Sigmoid colon (tissue), 6 donors: ENCODE measurements at regions not wholly inside any gene's neighbourhood (a gene's known extent, or its start where the extent isn't known, plus 50 kb on each side); places are given as distances from the start of the nearest gene placed in this dataset.
"Not testable (repeated sequence)": the region's sequence is repeated elsewhere in the genome, so short reads cannot be mapped to it uniquely, and the experiment has no call there.

Experiments used
- DNase-seq: peaks from one replicate; pipeline ENCODE4 v3.0.0-alpha.2; 2019
- H3K27ac ChIP-seq, 4 donors: fragments of 200-600 bp; sonication (generic); one replicate each; pipeline ENCODE4 v1.5.1; 2016 to 2019; ENCODE audit warnings: mild to moderate bottlenecking in 1 of 4
- H3K27me3 ChIP-seq, 3 donors: fragments of 200-600 bp; sonication (generic); one replicate each; pipeline ENCODE4 v1.5.1; 2019; ENCODE audit warnings: mild to moderate bottlenecking in 1 of 3
- H3K36me3 ChIP-seq, 4 donors: fragments of 200-600 bp; sonication (generic); one replicate each; pipeline ENCODE4 v1.5.1; 2016 to 2019
- H3K4me1 ChIP-seq, 4 donors: fragments of 200-600 bp; sonication (generic); one replicate each; pipeline ENCODE4 v1.5.1; 2017 to 2019
- H3K4me3 ChIP-seq, 4 donors: fragments of 200-600 bp; sonication (generic); one replicate each; pipeline ENCODE4 v1.5.1; 2017 to 2019; ENCODE audit warnings: mild to moderate bottlenecking in 2 of 4, moderate library complexity in 1 of 4
- H3K9me3 ChIP-seq, 4 donors: fragments of 200-600 bp in 3 of 4; sonication (generic) in 3 of 4; one replicate each; pipeline versions ENCODE4 v1.5.1 to v1.6.1; 2013 to 2019
- CTCF ChIP-seq, 4 experiments: fragments of 450-650 bp in 3 of 4; fragments of 200-600 bp in 1 of 4; IDR thresholded peaks; one replicate each; pipeline ENCODE4 v1.5.1; 2016 to 2019; ENCODE audit warnings: antibody characterized with exemption in 4 of 4, mild to moderate bottlenecking in 3 of 4, moderate library complexity in 2 of 4
- EP300 ChIP-seq, 4 donors: sonication (generic); formaldehyde crosslinking; IDR thresholded peaks; one replicate each; pipeline ENCODE4 v1.6.1; 2017; ENCODE audit warnings: antibody characterized with exemption in 4 of 4
- POLR2A ChIP-seq, 2 donors: fragments of 450-650 bp; IDR thresholded peaks; one replicate each; pipeline ENCODE4 v1.6.1; 2016; ENCODE audit warnings: antibody characterized with exemption in 2 of 2, mild to moderate bottlenecking in 2 of 2, moderate library complexity in 2 of 2
- POLR2AphosphoS5 ChIP-seq, 4 donors: sonication (generic); formaldehyde crosslinking; IDR thresholded peaks; one replicate each; pipeline ENCODE4 v1.6.1; 2017; ENCODE audit warnings: antibody characterized with exemption in 4 of 4
- WGBS, 2 donors: extraction: QIAGEN DNeasy Blood & Tissue Kit; methylation state at CpG; one replicate each; pipeline ENCODE4 v1.1.7; 2013; 5-methylcytosine and 5-hydroxymethylcytosine counted together
- intact Hi-C: fragments of 100-400 bp; cut with DNase I; formaldehyde crosslinking; loops from one replicate; pipeline ENCODE4 v1.15.1; 2023
- donor health status: healthy with polysubstance abuse.
- donor health status: healthy.

- TF ChIP-seq POLR2A (IDR thresholded peaks at IDR 0.05) (no peak), POLR2AphosphoS5 (IDR thresholded peaks at IDR 0.05) (no peak), EP300 (IDR thresholded peaks at IDR 0.05) (no peak), CTCF (IDR thresholded peaks at IDR 0.05) (no peak)
- 15 to 19% methylated on average over 62 of the region's 62 CpGs for WGBS, 2 donors
- Histone ChIP-seq H3K36me3 (no peaks in the 10 kb centered on the region), H3K27me3 (peaks cover 11 to 41% (median 15%) of the 10 kb centered on the region in 3 donors), H3K9me3 (no peaks in the 10 kb centered on the region), H3K4me3 (peak overlapping the region in 3 of 4 donors; percentile 17 to 38 (median 27)), H3K27ac (no peak overlapping the region), H3K4me1 (peaks cover 0 to 8% (median 6%) of the 10 kb centered on the region in 4 donors)
- no peak for DNase-seq
- intact Hi-C loops: no loop called here
Observed at GRCh38 chr2:91839904-91840868, 3031.0 kb upstream of the TEKT4 start.

- H3K36me3 ChIP-seq, H3K9me3 ChIP-seq, H3K4me3 ChIP-seq, intact Hi-C loops, H3K4me1 ChIP-seq, H3K27ac ChIP-seq: not testable (repeated sequence)
- WGBS, 2 donors: 92% methylated on average over 12 of the region's 12 CpGs
- H3K27me3 ChIP-seq: peaks cover 11 to 41% (median 15%) of the 10 kb centered on the region in 3 donors
- DNase-seq: peak; percentile 50
Observed at GRCh38 chr2:91842264-91842663, 3029.0 kb upstream of the TEKT4 start.

- peak; percentile 55 for DNase-seq
- H3K36me3 ChIP-seq, H3K27ac ChIP-seq, H3K9me3 ChIP-seq, H3K4me1 ChIP-seq, H3K4me3 ChIP-seq, intact Hi-C loops: not testable (repeated sequence)
- WGBS, 2 donors: 92 to 94% methylated on average over 14 of the region's 14 CpGs
- H3K27me3 ChIP-seq: peaks cover 11 to 41% (median 15%) of the 10 kb centered on the region in 3 donors
Observed at GRCh38 chr2:91842913-91843312, 3028.3 kb upstream of the TEKT4 start.

DNA sequence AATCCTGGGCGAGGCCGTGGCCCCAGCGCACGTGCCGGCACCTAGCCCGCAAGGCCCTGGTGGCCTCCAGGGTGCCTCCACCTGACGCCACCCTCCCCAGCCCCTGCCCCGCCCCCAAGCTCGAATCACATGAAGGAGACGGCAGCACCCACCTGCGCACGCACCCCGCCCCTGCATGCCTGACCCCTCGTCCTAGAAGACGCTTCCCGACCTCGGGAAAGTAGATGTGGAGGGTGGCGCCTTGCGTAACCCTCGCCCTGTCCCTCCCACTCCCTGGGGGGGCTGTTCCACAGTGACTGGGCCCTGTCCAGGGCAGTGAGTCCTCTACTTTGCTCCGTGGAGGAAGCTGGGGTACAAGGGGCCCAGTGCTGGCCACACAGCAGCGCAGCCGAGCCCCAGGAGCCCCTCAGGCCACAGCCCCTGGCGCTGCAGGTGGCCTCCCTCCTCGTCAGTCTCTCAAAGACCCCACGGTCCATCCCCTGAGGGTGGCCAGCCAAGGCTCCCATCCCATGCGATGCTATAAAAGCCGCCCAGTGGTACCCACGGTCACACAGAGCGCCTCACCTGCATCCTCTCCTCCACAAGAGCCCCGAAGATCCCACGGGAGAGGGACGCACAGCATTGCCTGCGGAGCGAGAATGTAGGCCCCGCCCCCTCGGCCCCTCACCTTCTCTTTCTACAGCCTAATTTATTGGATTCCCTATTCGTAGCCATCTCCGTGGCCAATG is 3027.3 kb upstream of the TEKT4 start:
- H3K4me1 ChIP-seq, H3K36me3 ChIP-seq, H3K9me3 ChIP-seq, H3K4me3 ChIP-seq, H3K27ac ChIP-seq, intact Hi-C loops: not testable (repeated sequence)
- 86 to 90% methylated on average over 39 of the region's 39 CpGs for WGBS, 2 donors
- H3K27me3 ChIP-seq: peaks cover 11 to 41% (median 15%) of the 10 kb centered on the region in 3 donors
- peak; percentile 51 for DNase-seq

- H3K4me1 ChIP-seq, intact Hi-C loops, DNase-seq, H3K36me3 ChIP-seq, H3K27ac ChIP-seq, H3K4me3 ChIP-seq, H3K9me3 ChIP-seq: not testable (repeated sequence)
- peaks cover 11 to 41% (median 15%) of the 10 kb centered on the region in 3 donors for H3K27me3 ChIP-seq
- 88 to 92% methylated on average over 17 of the region's 17 CpGs for WGBS, 2 donors
Observed at GRCh38 chr2:91844451-91844825, 3026.8 kb upstream of the TEKT4 start.

DNA sequence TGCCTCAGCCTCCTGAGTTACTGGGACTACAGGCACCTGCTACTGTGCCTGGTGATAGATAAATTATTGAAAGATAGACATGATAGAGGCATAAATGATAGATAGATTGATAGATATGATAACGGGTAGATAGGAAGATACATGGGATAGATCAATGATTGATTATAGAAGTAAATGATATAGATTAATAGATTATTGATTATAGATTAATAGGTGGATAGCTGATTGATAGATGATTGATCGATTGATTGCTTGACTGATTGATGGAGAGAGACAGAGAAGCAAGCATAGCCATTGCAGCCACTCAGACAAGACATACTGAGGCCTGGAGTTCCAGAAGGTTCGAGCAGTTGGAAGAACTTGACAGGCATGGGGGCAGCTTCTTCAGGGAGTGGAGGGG is 3024.8 kb upstream of the TEKT4 start:
- intact Hi-C loops, DNase-seq, H3K4me1 ChIP-seq, H3K9me3 ChIP-seq, H3K27ac ChIP-seq, H3K36me3 ChIP-seq, H3K4me3 ChIP-seq: not testable (repeated sequence)
- H3K27me3 ChIP-seq: peaks cover 0 to 22% (median 3%) of the 10 kb centered on the region in 3 donors
- WGBS, 2 donors: 76 to 85% methylated on average over 3 of the region's 3 CpGs

GRCh38 chr2:91851689-91852420 is 3019.4 kb upstream of the TEKT4 start:
- not testable (repeated sequence) for H3K36me3 ChIP-seq

GRCh38 chr2:91856971-91857370 is 3014.3 kb upstream of the TEKT4 start:
- H3K4me1 ChIP-seq, H3K9me3 ChIP-seq, H3K36me3 ChIP-seq, H3K27ac ChIP-seq, H3K27me3 ChIP-seq, intact Hi-C loops, DNase-seq, H3K4me3 ChIP-seq: not testable (repeated sequence)
- 24 to 48% methylated on average over 1 of the region's 1 CpG for WGBS, 2 donors

More at GRCh38 chr2:91851689-91852420, 3019.4 kb upstream of the TEKT4 start:
- intact Hi-C loops, H3K27me3 ChIP-seq, H3K9me3 ChIP-seq, H3K27ac ChIP-seq, DNase-seq, H3K4me3 ChIP-seq, H3K4me1 ChIP-seq: not testable (repeated sequence)
- 93 to 95% methylated on average over 47 of the region's 47 CpGs for WGBS, 2 donors

GRCh38 chr2:91857711-91858110 is 3013.5 kb upstream of the TEKT4 start:
- H3K36me3 ChIP-seq, H3K27ac ChIP-seq, H3K4me1 ChIP-seq, H3K27me3 ChIP-seq, intact Hi-C loops, H3K9me3 ChIP-seq, H3K4me3 ChIP-seq, DNase-seq: not testable (repeated sequence)
- 85 to 86% methylated on average over 21 of the region's 21 CpGs for WGBS, 2 donors

- H3K27me3 ChIP-seq, H3K4me3 ChIP-seq, H3K9me3 ChIP-seq, H3K27ac ChIP-seq, H3K36me3 ChIP-seq, H3K4me1 ChIP-seq, intact Hi-C loops, DNase-seq: not testable (repeated sequence)
- WGBS, 2 donors: 70 to 75% methylated on average over 2 of the region's 2 CpGs
Observed at GRCh38 chr2:91871716-91872115, 2999.5 kb upstream of the TEKT4 start.

GRCh38 chr2:91873416-91873815 is 2997.8 kb upstream of the TEKT4 start:
- H3K36me3 ChIP-seq, H3K4me1 ChIP-seq, DNase-seq, H3K27me3 ChIP-seq, H3K27ac ChIP-seq, H3K9me3 ChIP-seq, intact Hi-C loops, H3K4me3 ChIP-seq: not testable (repeated sequence)
- WGBS, 2 donors: 69 to 84% methylated on average over 1 of the region's 1 CpG
